ENCODE measurements at regions not wholly inside any gene's neighbourhood (a gene's known extent, or its start where the extent isn't known, plus 50 kb on each side); places are given as distances from the start of the nearest gene placed in this dataset.
A peak's percentile ranks its signal among the peaks of the same experiment; 100 is the strongest.

- Histone ChIP-seq H3K27ac (ENCODE audit: low read length) (no peak overlapping the region), H2AFZ (ENCODE audit: low read length) (no peak overlapping the region), H3K4me2 (ENCODE audit: low read depth, low read length) (no peak overlapping the region), H3K9me2 (replicated peaks; ENCODE audit: insufficient read depth, low read length) (no peaks in the 10 kb centered on the region), H3K9ac (ENCODE audit: low read length) (no peak overlapping the region), H3F3A (ENCODE audit: insufficient read depth, low read length) (no peaks in the 10 kb centered on the region), H3K4me1 (ENCODE audit: low read length) (no peaks in the 10 kb centered on the region), H3K9me3 (replicated peaks; ENCODE audit: insufficient read depth, low read length) (no peaks in the 10 kb centered on the region), H4K20me1 (ENCODE audit: insufficient read depth, low read length) (no peaks in the 10 kb centered on the region), H3K27me3 (replicated peaks; ENCODE audit: insufficient read depth, low read length) (no peaks in the 10 kb centered on the region), H3K4me3 (ENCODE audit: low read length) (no peak overlapping the region), H3K36me3 (replicated peaks; ENCODE audit: insufficient read depth, low read length) (no peaks in the 10 kb centered on the region), H3K79me2 (ENCODE audit: low read length) (no peaks in the 10 kb centered on the region)
- no peak for TF ChIP-seq EZH2 (optimal IDR thresholded peaks at IDR 0.05; ENCODE audit: low read depth, low read length)
- DNase-seq: no peak
These were observed 104.4 kb upstream of the RBMS3 start for GRCh38 chr3:29176501-29176900.

- H3K4me1 ChIP-seq (ENCODE audit: low read length): no peaks in the 10 kb centered on the region
- H3K4me2 ChIP-seq (ENCODE audit: low read depth, low read length): no peak overlapping the region
- H4K20me1 ChIP-seq (ENCODE audit: insufficient read depth, low read length): no peaks in the 10 kb centered on the region
- H3K79me2 ChIP-seq (ENCODE audit: low read length): no peaks in the 10 kb centered on the region
- no peaks in the 10 kb centered on the region for H3K36me3 ChIP-seq (replicated peaks; ENCODE audit: insufficient read depth, low read length)
- no peaks in the 10 kb centered on the region for H3K9me3 ChIP-seq (replicated peaks; ENCODE audit: insufficient read depth, low read length)
- no peak for DNase-seq
- H3K4me3 ChIP-seq (ENCODE audit: low read length): no peak overlapping the region
- no peak overlapping the region for H3K9ac ChIP-seq (ENCODE audit: low read length)
- TF ChIP-seq EZH2phosphoT487 (IDR thresholded peaks at IDR 0.05; ENCODE audit: low read length) (no peak), EZH2 (optimal IDR thresholded peaks at IDR 0.05; ENCODE audit: low read depth, low read length) (no peak), CTCF (IDR thresholded peaks at IDR 0.05; ENCODE audit: low read length) (no peak)
- H3K27ac ChIP-seq (ENCODE audit: low read length): no peak overlapping the region
- no peaks in the 10 kb centered on the region for H3K9me2 ChIP-seq (replicated peaks; ENCODE audit: insufficient read depth, low read length)
- no peak overlapping the region for H2AFZ ChIP-seq (ENCODE audit: low read length)
- no peaks in the 10 kb centered on the region for H3F3A ChIP-seq (ENCODE audit: insufficient read depth, low read length)
- no peaks in the 10 kb centered on the region for H3K27me3 ChIP-seq (replicated peaks; ENCODE audit: insufficient read depth, low read length)
These were observed 101.8 kb upstream of the RBMS3 start for GRCh38 chr3:29178809-29179793.

GRCh38 chr3:29181149-29181780, 99.6 kb upstream of the RBMS3 start:
- Histone ChIP-seq H3K4me1 (ENCODE audit: low read length) (no peaks in the 10 kb centered on the region), H3K27me3 (replicated peaks; ENCODE audit: insufficient read depth, low read length) (no peaks in the 10 kb centered on the region), H3K4me2 (ENCODE audit: low read depth, low read length) (no peak overlapping the region), H3F3A (ENCODE audit: insufficient read depth, low read length) (no peaks in the 10 kb centered on the region), H3K79me2 (ENCODE audit: low read length) (no peaks in the 10 kb centered on the region), H4K20me1 (ENCODE audit: insufficient read depth, low read length) (no peaks in the 10 kb centered on the region), H2AFZ (ENCODE audit: low read length) (no peak overlapping the region), H3K4me3 (ENCODE audit: low read length) (no peak overlapping the region), H3K36me3 (replicated peaks; ENCODE audit: insufficient read depth, low read length) (no peaks in the 10 kb centered on the region), H3K9me2 (replicated peaks; ENCODE audit: insufficient read depth, low read length) (no peaks in the 10 kb centered on the region), H3K9me3 (replicated peaks; ENCODE audit: insufficient read depth, low read length) (no peaks in the 10 kb centered on the region), H3K27ac (ENCODE audit: low read length) (no peak overlapping the region), H3K9ac (ENCODE audit: low read length) (no peak overlapping the region)
- TF ChIP-seq EZH2phosphoT487 (IDR thresholded peaks at IDR 0.05; ENCODE audit: low read length): no peak
- TF ChIP-seq EZH2 (optimal IDR thresholded peaks at IDR 0.05; ENCODE audit: low read depth, low read length): no peak
- TF ChIP-seq CTCF (IDR thresholded peaks at IDR 0.05; ENCODE audit: low read length): no peak
- DNase-seq: peak; percentile 47

Measured in MM.1S (cell line).